ENCODE measurements at regions not wholly inside any gene's neighbourhood (a gene's known extent, or its start where the extent isn't known, plus 50 kb on each side); places are given as distances from the start of the nearest gene placed in this dataset.

DNA sequence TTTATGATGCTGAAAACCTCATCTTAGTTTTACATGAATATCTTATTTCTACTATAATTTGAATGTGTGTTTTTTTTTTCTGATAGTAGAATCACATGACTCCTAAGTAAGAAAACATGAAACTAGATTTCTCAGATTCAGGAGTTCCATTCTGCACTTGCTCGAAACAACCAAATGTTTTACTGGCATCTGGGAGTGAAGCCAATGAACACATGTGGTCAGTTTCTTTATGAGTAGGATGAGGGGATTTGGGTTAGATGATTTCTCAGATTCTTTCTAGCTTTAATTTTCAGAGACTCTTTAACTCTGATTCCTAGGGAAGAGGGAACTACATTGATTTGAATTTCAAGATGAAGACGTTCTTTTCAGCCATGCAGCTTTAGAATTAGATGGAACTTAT, 225.0 kb upstream of the NT5C1B start:
- no peak for DNase-seq

DNA sequence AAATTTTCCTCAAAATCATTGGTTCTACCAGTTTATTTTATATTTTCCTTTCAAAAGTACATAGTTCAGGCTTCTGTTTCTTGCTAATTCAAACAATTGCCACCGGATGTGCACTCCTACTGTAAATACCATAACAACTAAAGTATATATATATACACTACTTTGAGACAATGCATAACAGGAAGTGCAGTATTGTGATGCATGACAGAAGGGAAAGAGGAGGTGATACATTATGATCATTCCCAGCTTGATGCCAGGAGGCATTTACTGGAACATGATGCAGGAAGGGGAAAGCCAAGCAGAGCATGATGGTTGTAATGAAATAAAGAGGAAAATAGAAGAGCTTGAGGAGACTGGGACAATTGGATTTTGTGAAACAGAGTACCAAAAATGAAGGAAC, 215.2 kb upstream of the NT5C1B start:
- DNase-seq, result no peak

DNA sequence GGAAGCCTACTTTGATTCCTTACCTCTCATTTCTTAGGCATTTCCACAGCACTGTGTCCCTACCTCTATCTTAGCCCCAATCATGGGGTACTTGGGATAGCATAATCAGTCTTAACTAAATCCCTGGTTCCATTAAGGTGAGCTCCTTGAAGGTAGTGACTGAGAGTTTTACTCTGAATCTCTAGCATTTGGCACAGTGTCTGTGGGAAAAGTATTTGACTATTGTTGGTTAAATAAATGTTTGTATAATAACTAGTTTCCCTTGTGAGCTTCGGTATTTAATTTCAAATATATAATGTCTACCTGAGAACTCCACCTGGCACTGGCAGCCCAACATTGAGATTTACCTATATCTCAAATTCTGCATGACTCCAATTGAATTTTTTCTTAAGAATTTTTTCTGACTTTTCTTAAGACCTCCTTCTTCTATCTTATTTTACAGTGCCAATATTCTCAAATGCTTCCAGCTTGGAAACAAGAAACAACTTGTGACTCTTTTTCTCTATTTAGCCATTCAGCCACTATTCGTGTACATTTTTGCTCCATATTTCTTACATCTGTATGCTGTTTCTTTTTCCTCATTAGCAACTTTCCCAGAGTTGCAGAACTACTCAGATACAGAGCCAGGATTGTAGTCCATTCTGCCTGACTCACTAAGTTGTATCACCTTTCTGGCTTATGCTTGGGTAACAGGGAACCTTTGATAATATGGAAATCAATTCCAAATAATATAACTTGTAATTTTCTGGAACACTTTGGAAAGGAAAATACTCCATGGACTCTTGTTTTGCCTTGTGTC, 214.0 kb upstream of the NT5C1B start:
- DNase-seq, result no peak

DNA sequence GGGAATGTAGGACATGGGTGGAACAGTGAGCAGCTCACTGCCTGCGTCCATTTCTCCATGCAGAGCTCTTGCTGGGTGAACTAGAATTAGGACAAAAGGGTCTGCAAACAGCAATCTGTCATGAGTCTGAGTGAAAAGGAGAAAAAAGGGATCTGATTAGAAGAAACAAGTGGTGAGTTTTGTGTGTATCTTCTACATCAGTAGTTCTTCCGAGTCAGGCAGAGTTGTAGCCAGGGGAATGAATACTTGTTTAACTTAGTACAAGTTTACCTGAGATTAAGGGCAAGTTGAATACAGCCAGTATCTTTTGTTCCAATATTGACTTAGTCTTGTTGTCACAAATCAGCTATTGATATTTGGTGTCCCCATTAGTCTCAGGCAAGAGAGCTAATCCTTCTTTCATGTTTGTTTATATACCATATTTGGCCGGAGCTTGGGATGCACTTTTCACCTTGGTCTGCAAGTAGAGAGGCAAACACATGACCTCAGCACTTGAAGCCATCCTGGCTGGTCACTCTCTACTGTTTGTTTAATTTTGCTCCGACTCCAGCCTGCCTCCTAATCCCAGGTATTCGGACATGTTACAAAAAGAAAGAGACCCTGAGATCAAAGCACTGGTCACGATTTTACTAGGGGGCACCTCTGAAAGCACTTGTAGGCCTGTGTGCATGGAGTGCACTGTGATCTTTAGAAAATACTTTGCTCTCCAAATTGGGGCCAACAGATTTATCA, 211.0 kb upstream of the NT5C1B start:
- DNase-seq, result no peak

DNA sequence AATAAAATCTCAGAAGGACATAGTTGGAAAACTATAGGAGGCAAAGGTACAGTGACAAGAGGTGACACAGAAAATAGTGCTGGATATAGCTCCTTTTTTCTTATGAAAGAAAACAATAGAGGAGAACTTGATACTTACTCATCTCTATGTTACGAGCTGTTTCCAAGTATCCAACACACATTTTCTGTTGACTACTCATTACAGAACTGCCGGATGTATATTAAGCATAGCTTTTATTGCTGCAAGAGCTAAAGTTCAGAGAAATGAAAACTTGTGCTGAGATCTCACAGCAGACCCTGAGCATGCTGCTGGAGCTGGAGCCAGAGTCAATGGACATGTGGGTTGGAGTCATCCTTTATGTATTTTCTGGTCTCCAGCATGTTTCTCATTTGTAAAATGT, 210.0 kb upstream of the NT5C1B start:
- no peak for DNase-seq

DNA sequence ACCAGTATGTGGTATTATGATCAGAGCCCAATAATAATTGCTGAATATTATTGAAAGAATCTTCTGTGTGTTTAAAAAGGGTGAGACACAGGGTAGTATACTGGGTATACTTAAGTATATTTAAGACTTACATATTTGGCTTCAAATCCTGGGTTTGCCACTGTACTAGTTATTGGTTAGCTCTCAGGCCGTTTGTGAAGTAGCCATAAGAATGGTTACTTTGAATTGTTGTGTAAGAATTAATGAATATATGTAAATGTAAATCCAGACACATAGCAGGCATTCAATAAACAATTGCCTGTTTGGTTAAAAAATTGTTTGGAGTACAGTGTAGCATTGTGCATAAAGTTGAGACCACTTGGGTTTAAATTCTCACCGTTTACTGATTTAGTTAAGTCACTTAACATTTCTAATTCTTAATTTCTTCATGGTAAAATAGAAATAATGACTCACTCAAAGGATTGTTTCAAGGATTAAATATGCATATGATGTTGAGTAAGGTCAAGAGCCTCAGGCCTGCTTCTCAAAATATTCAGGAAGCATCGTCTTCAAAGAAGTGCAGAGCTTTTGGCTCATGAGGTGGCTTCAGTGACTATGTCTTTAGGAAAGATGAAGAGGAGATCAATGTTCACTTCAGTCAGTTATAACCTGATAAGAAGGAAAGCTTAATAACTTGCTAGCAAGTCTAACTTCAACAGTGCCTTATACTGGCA, 207.9 kb upstream of the NT5C1B start:
- no peak for DNase-seq

DNA sequence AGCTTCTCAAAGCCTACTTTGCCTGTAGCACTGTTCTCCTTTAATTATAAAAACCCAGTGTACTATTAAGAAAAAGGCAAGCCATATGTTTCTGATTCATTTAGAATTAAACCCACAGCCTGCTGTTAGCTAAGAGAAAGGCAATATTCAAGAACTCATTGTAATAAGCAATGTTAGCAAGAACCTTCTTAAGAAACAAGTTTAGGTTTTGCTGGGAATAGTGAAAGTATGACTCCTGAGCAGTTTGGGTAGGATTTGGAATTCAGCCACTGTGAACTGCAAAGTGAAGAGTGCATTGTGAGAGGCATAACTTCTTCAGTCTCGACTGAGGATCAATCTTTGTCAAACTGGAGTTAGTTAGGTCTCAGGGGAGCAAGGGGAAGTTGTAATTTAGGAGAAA, 206.5 kb upstream of the NT5C1B start:
- no peak for DNase-seq

DNA sequence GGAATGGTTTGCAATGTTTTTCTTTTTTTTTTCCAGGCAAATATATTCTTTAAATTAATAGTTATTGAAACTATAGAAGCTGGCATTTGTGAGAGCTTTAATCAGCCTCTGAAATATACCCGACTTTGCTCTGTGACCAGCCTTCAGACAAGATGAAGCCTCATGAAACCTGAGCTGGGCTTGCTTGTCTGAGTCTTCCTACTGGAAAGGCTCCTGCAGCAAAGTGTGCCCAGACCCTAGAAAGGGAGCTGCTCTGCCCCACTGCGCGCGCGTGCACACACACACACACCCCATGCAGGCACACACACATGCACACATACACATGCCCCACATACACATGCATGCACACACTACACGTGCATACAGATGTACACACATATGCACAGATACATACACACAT, 203.3 kb upstream of the NT5C1B start:
- DNase-seq, result no peak

DNA sequence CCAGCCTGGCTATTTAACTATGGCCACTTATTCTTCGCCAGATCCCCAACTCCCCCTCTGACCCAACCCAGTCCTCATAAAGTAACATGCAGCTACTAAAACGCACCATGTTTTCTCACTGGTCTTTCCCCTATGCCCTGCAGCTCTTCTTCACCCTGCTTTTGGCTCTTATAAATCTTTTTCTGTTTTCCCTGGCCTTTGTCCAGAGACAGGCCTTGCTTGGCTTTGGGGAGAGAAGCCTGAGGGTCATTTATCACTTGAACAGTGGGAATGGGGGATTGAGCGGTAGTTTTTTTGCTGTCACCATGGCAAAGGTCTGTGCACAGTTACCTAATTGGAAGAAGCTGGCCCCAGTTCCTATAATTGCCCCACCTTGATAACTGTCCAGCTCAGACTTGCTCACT, 202.9 kb upstream of the NT5C1B start:
- no peak for DNase-seq

DNA sequence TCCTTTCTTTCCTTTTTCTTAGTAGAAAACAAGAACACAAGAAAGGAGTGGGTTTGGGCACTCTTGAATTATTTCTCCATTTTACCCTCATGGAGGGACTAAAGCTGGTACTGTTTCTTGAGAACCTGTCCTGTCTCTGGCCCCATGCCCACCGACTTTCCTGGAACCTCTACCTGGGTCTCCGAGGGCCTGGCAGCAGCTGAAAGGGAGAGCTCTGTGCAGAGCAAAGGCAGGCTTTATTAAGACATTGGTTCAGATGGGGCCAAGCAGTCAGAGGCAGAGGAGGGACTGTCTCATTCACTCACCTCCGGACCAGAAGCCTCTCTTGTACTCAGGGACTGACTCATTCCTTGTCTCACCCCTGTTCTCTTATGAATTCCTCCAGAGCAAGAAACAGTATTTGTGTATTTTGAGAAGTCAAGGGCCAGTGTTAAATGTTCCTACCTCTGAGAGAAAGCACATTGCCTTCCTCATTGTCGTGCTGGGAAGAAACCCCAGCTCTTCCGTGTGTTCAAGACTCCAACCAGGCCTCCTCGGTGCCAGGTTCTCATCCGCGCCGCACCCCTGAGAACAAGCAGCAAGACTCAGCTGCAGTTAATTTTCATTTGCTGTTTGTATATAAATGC, 201.9 kb upstream of the NT5C1B start:
- DNase-seq, result no peak

DNA sequence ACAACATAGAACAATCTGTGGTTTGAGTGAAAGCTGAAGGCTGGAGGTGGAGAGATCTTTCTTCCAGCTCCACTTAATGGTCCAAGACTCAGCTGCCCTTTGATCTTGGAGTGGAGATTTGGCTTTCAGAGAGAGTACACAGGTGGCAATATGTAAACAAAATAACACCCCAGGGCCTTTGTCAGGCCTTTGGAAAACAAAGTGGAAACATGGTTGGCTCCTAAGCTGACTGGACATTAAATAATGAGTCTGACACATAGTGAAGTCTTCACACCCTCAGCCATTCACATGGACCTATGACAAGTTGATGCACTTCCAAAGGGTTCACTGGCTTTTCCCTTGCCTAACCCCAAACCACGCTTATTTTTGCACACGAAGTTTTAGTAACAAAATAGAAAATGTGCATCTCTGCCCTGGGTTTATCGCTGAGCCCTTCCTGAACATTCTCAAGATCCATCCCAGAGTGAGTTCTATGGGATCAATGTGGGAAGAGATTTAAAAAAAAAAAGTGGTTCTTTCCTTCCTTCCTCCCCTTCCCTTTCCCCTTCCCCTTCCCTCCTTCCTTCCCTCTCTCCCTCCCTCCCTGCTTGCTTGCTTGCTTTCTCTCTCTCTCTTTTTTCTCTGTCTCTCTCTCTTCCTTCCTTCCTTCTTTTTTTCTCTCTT, 201.3 kb upstream of the NT5C1B start:
- no peak for DNase-seq

DNA sequence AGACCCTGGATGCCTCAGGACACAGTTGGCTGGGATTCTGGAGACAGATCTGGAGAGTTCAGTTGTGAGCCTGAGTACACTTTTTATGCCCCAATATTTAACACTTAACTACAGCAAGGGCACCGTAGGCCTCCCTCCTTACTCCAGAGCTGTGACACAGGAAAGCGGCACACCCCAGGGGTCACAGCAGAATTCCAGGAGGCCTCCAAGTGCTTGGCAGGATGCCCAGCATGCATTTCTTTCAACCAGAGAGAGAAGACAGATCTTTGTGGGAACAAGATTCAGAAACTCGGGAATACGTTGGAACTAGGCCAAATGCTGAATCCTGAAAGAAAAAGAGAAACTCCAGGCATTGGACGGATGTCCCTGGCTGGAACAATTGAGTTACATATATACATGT, 199.2 kb upstream of the NT5C1B start:
- no peak for DNase-seq

DNA sequence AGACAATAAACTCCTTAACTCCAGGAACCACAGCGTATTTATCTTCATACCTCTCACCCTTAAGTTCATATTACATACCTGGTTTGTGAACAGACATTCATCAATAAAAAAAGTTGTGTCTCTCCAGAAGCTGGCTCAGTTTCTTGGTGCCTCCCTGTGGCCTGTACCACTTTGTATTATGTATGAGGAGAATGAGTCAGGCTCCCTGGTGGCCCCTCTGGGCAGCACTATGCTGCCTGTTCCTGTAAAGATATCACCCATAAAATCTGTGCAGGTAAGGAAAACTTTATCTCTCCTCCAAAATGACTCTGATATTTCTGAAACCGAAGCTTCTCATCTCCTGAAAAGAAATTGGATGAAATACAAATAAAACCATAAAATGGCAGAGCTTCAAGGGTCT, 198.4 kb upstream of the NT5C1B start:
- no peak for DNase-seq

DNA sequence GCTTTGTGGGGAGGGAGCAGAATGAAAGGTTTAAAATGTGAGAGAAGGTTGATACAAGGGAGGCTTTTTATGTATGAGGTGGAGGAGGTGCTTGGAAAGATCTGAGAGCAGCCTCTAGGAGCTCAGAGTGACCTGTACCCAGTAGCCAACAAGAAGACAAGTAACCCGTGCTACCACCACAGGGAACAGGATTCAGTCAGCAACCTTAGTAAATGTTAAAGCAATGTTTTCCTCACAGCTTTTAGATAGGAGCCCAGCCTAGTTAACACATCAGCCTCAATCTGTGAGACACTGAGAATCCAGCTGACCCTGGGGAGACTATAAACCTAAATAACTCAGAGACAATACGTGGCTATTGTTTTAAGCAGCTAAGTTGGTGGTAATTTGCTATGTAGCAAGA, 194.9 kb upstream of the NT5C1B start:
- no peak for DNase-seq

DNA sequence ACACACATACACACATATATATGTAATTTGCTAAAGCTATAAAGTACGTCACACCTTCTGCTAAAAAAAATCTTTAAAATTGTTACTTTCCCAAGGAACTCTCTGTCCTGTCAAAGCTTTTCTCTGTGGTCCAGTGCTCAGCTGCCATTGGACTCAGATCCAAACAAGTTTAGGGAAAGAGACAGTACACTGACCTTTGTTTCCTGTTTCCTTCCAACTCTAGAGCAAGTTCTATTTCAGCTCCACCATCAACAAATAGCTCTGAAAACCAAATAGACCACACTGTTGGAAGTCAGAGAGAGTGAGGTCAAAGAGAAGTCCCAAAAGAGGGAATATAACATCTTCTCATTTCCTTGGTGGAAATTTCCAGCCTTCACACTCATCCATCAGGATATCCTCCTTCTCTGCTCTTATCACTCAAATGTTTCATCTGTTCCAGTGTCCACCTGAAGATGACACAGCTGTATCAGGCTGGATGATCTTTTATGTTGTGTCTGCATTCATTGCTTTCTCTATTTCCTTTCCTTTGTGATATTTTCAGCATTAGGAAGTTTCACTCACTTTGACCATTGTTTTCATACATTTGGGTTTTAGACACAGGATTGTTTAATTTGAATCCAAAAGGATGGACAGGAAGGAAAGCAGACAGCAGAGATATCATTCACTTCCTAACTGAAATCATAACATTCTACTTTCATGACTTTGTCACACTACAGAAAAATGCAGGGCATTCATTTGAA, 192.3 kb upstream of the NT5C1B start:
- no peak for DNase-seq

DNA sequence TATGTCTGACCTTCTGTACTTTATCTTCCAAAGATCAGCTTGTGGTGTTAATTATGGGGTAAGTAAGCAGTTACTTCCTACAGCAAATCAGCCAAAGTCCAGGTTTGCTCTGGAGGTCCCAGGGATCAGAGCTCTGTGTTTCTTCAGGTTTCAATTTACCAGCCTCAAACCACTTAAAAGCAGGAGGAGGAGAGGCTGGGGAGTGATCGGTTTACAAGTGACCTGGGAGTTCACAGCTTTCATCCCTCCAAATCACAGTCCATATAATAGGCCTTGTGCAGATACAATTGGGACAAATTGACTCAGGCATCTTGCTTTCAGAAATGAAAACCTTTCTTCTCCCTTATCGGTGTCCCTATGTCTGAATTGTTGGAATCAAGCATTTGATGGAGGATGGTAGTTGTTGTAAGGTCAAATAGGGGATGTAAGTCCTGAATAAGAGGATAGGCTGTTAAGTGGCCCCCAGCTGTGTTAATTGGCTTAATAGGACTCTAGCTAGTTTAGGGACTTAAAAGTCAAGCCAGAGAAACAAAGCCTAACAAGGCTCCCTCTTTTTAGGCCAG, 188.0 kb upstream of the NT5C1B start:
- no peak for DNase-seq

DNA sequence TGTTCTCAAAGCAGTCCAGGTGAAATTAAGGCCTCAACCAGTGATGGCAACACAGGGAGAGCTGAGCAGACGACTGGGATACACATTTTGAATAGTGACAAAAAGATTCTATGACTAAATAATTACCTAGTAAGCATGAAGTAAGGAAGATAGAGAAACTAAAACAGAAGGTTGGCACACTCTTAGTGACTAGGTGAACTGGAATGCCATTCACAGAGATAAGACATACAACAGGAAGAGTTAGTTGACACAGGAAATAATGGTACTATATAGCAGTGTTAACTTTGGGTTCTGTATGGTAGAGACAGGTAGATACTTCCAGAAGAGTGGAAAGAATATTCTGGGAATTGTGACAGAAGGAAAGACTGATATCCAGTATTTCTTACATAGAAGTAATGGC, 181.8 kb upstream of the NT5C1B start:
- DNase-seq, result no peak

DNA sequence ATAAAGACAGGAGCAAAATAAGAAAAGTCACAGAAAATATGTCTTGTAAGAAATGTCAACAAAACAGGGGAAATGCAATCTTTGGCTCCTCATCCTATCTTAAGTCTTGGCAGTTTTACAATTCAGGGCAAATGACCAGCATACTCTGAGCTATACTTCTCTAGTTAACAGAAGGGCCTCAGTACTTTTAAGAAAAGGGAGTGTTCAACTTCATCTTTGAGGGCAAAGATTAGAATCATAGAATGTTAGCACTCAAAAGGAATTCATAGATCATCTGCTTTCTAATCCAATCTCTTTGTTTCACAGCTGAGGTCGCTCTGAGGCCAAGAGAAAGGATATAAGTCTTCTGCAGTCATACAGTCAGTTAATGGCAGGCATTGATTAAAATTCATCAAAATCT, 174.0 kb upstream of the NT5C1B start:
- DNase-seq, result no peak

DNA sequence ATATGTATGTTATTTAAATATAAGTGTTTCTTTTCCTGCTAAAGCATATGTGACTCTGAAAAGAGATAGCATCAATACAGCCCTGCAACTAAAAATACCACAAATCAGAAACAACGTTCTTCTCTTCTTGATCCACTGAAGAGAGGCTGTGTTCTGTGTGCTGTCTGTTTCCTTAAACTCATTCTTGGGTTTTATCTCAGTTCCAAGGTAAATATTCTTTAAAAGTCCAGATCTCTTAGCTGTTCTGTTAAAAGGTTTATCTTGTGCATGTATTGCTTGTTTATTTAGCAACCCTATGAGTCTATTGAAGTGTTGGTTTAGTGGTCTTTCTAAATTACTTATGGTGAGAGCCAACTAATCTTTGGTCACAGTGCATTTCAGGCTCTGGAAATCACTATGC, 173.3 kb upstream of the NT5C1B start:
- DNase-seq, result no peak

DNA sequence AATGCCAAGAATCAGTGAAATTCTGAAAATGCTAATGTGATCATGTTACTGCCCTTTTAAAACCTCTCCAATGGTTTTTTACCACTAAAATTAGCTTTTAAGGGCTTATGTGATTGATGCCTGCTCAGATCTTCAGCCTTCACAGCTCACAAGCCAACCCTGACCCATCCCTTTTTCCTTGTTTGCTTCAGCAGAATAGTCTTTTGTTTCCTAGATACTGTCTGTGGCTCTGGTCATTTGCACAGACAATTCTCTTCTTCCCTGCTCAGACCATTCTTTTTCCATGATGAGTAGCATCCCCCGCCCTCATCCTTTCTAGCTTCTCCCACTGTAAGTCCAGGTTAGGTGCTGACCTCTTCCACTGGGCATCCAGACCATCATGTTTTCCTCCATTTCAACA, 164.9 kb upstream of the NT5C1B start:
- DNase-seq, result no peak

DNA sequence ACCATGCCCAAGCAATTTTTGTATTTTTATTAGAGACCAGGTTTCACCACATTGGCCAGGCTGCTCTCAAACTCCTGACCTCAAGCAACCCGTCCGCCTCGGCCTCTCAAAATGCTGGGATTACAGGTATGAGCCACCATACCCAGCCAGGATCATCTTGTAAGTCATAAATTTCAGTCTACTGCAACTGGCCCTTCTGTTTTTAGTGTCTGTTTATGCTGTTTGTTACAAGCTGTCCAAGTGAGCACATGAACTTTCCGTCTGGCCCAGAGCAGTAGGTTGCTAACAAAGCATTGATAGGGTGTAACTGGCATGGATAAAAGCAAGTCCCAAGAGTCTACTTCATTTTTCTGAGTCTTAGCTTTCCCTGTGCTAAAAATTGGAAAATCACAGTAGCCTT, 164.4 kb upstream of the NT5C1B start:
- DNase-seq, result no peak
